ENCODE measurements at regions not wholly inside any gene's neighbourhood (a gene's known extent, or its start where the extent isn't known, plus 50 kb on each side); places are given as distances from the start of the nearest gene placed in this dataset.

GRCh38 chr4:170736710-170737109, 647.0 kb upstream of the AADAT start:
- DNase-seq (ENCODE audit: low spot score) (no peak), ATAC-seq (no peak)
- Histone ChIP-seq H3F3A (replicated peaks; ENCODE audit: low read depth) (no peaks in the 10 kb centered on the region), H3K9me2 (ENCODE audit: insufficient read depth) (0 out of 2 replicates have a peak, but pooled peaks cover 4% of the 10 kb centered on the region), H4K20me1 (replicated peaks; ENCODE audit: insufficient read depth) (no peaks in the 10 kb centered on the region), H3K27me3 (ENCODE audit: insufficient read depth) (no peaks in the 10 kb centered on the region), H3K4me1 (ENCODE audit: insufficient read depth) (peaks cover 1% of the 10 kb centered on the region; the same call in 1 of the 2 replicates), H3K27ac (ENCODE audit: low read depth) (no peak overlapping the region), H3K4me2 (no peak overlapping the region), H3K36me3 (ENCODE audit: insufficient read depth) (no peaks in the 10 kb centered on the region), H3K4me3 (no peak overlapping the region), H2AFZ (no peak overlapping the region), H3K79me2 (replicated peaks; ENCODE audit: insufficient read depth) (no peaks in the 10 kb centered on the region)
- TF ChIP-seq ZNF462 (CRISPR knock-in tag; IDR thresholded peaks at IDR 0.05) (no peak), EZH2phosphoT487 (IDR thresholded peaks at IDR 0.05; ENCODE audit: unreplicated experiment) (no peak), CREB1 (CRISPR knock-in tag; IDR thresholded peaks at IDR 0.05; ENCODE audit: low read depth) (no peak), NANOG (IDR thresholded peaks at IDR 0.05; ENCODE audit: borderline replicate concordance) (no peak)
- Mint-ChIP-seq H3K27me3 (ENCODE audit: insufficient read depth, low read depth, poor library complexity) (no peaks in the 10 kb centered on the region), H3K36me3 (ENCODE audit: low read depth) (no peaks in the 10 kb centered on the region), H3K4me1 (peaks cover 3% of the 10 kb centered on the region; the same call in 1 of the 3 replicates), H3K9me3 (no peaks in the 10 kb centered on the region), H3K27ac (no peak overlapping the region), H3K4me3 (no peak overlapping the region)

GRCh38 chr4:170729897-170730296, 640.1 kb upstream of the AADAT start:
- H2AFZ ChIP-seq = no peak overlapping the region
- TF ChIP-seq EZH2 (IDR thresholded peaks at IDR 0.05; ENCODE audit: low read depth, unreplicated experiment) = no peak
- no peak for TF ChIP-seq ZNF462 (CRISPR knock-in tag; IDR thresholded peaks at IDR 0.05)
- TF ChIP-seq NANOG (IDR thresholded peaks at IDR 0.05; ENCODE audit: borderline replicate concordance) = no peak
- no peak for TF ChIP-seq ZNF331 (CRISPR knock-in tag; IDR thresholded peaks at IDR 0.05; ENCODE audit: low read depth)
- no peak for TF ChIP-seq STAT1 (IDR thresholded peaks at IDR 0.05; ENCODE audit: unreplicated experiment)

More at GRCh38 chr4:170729897-170730296, 640.1 kb upstream of the AADAT start:
- Histone ChIP-seq H3K9me2 (ENCODE audit: insufficient read depth) (no peaks in the 10 kb centered on the region), H3K4me1 (ENCODE audit: insufficient read depth) (no peaks in the 10 kb centered on the region), H3K36me3 (ENCODE audit: insufficient read depth) (no peaks in the 10 kb centered on the region), H4K20me1 (replicated peaks; ENCODE audit: insufficient read depth) (no peaks in the 10 kb centered on the region), H3K27me3 (ENCODE audit: insufficient read depth) (no peaks in the 10 kb centered on the region), H3K27ac (ENCODE audit: low read depth) (no peak overlapping the region), H3K4me3 (no peak overlapping the region), H3K4me2 (no peak overlapping the region), H3K79me2 (replicated peaks; ENCODE audit: insufficient read depth) (no peaks in the 10 kb centered on the region), H3F3A (replicated peaks; ENCODE audit: low read depth) (no peaks in the 10 kb centered on the region)
- Mint-ChIP-seq H3K4me1 (no peaks in the 10 kb centered on the region), H3K27me3 (ENCODE audit: insufficient read depth, low read depth, poor library complexity) (no peaks in the 10 kb centered on the region), H3K36me3 (ENCODE audit: low read depth) (no peaks in the 10 kb centered on the region), H3K27ac (no peak overlapping the region), H3K9me3 (no peaks in the 10 kb centered on the region), H3K4me3 (no peak overlapping the region)
- ATAC-seq (no peak), DNase-seq (ENCODE audit: low spot score) (no peak)

Measured in GM23338 (cell line).